HCT116 (cell line): ENCODE measurements at regions not wholly inside any gene's neighbourhood (a gene's known extent, or its start where the extent isn't known, plus 50 kb on each side); places are given as distances from the start of the nearest gene placed in this dataset.

ENCODE experiments used
- ATAC-seq: fragments of 200-7000 bp; cut with Tn5 transposase; 2 replicates; pipeline ENCODE4 v1.9.1; 2020; ENCODE audit warnings: mild to moderate bottlenecking, moderate library complexity
- BruUV-seq: library from RNA; stranded (reverse); fragments of 400-500 nt; replicated peaks from 2 replicates; lab custom pipeline; 2021; lab: Mats Ljungman, UMichigan
- CTCF ChIA-PET: fragments of 300-600 bp; sonication (Branson Sonifier 250); formaldehyde crosslinking; loops from one replicate; lab custom pipeline; 2021; ENCODE audit warnings: antibody characterized with exemption; lab: Charles Lee
- POLR2A ChIA-PET: fragments of 300-600, 350-600 bp; sonication (Branson Sonifier 250); formaldehyde crosslinking; loops from one replicate; lab custom pipeline; 2021; ENCODE audit warnings: antibody characterized with exemption; lab: Charles Lee
- RAD21 ChIA-PET, 2 experiments: fragments of 300-600 bp; sonication (Branson Sonifier 250); formaldehyde crosslinking; loops; one replicate each; lab custom pipeline; 2023; ENCODE audit warnings: low total read pairs in 2 of 2; ENCODE audit not compliant: uncharacterized antibody in 2 of 2, unreplicated experiment in 2 of 2, low non-redundant PET in 1 of 2; lab: Charles Lee
- DNase-seq: peaks from one replicate; pipeline ENCODE4 v3.0.0-alpha.2; 2010; ENCODE audit warnings: low read depth, low spot score
- H2AFZ ChIP-seq: fragments of 200-600 bp; shearing (Covaris generic), sonication (generic); 2 replicates; pipeline ENCODE4 v1.6.1; 2017; ENCODE audit warnings: low read depth, mixed run types, mixed read lengths, antibody characterized with exemption, low read length; ENCODE audit not compliant: poor library complexity, severe bottlenecking
- H3K27ac ChIP-seq: 2 replicates; pipeline ENCODE4 v1.5.1; 2012; ENCODE audit warnings: low read depth, low read length
- H3K27me3 ChIP-seq: fragments of 200-600 bp; sonication (generic); 2 replicates; pipeline ENCODE4 v1.6.1; 2016; ENCODE audit warnings: mixed run types, low read length, mixed read lengths; ENCODE audit not compliant: insufficient read depth
- H3K36me3 ChIP-seq, 2 experiments: fragments of 200-500 bp in 1 of 2; fragments of 200-600 bp in 1 of 2; sonication (Bioruptor generic) in 1 of 2; sonication (generic) in 1 of 2; 2 replicates each; pipeline versions ENCODE4 v1.5.1 to v1.6.1; 2014 to 2016; ENCODE audit warnings: low read length in 2 of 2, inconsistent platforms in 1 of 2, mixed read lengths in 1 of 2, mixed run types in 1 of 2; ENCODE audit not compliant: insufficient read depth in 2 of 2, control insufficient read depth in 1 of 2
- H3K4me1 ChIP-seq, 2 experiments: fragments of 200-600 bp in 1 of 2; sonication (generic) in 1 of 2; 2 replicates each; pipeline versions ENCODE4 v1.5.1 to v1.6.1; 2012 to 2017; ENCODE audit warnings: low read length in 2 of 2, inconsistent platforms in 1 of 2, mild to moderate bottlenecking in 1 of 2, mixed read lengths in 1 of 2, mixed run types in 1 of 2, moderate library complexity in 1 of 2; ENCODE audit not compliant: insufficient read depth in 2 of 2, control insufficient read depth in 1 of 2
- H3K4me2 ChIP-seq: fragments of 200-600 bp; sonication (generic); 2 replicates; pipeline ENCODE4 v1.6.1; 2017; ENCODE audit warnings: mixed run types, low read length, mixed read lengths
- H3K4me3 ChIP-seq, 2 experiments: fragments of 200-600 bp in 1 of 2; sonication (generic) in 1 of 2; replicated peaks in 1 of 2; 2 replicates each; pipeline ENCODE4 v1.5.1; 2011 to 2016; ENCODE audit warnings: low read length in 2 of 2, control low read depth in 1 of 2, low read depth in 1 of 2, mild to moderate bottlenecking in 1 of 2, mixed read lengths in 1 of 2, mixed run types in 1 of 2
- H3K79me2 ChIP-seq: fragments of 200-600 bp; sonication (generic); 2 replicates; pipeline ENCODE4 v1.6.1; 2017; ENCODE audit warnings: mild to moderate bottlenecking, mixed run types, low read length, moderate library complexity, mixed read lengths; ENCODE audit not compliant: insufficient read depth
- H3K9ac ChIP-seq: fragments of 200-600 bp; sonication (generic); 2 replicates; pipeline ENCODE4 v1.6.1; 2016; ENCODE audit warnings: low read length, mixed read lengths
- H3K9me2 ChIP-seq: fragments of 200-600 bp; sonication (generic), shearing (Covaris generic); 2 replicates; pipeline ENCODE4 v1.6.1; 2017; ENCODE audit warnings: mixed run types, mild to moderate bottlenecking, moderate library complexity; ENCODE audit not compliant: insufficient read depth
- H3K9me3 ChIP-seq, 2 experiments: fragments of 200-500 bp in 1 of 2; fragments of 200-600 bp in 1 of 2; sonication (Bioruptor generic) in 1 of 2; sonication (generic) in 1 of 2; 2 replicates each; pipeline ENCODE4 v1.6.1; 2014 to 2017; ENCODE audit warnings: low read length in 2 of 2, mixed read lengths in 2 of 2, inconsistent platforms in 1 of 2, low read depth in 1 of 2, mild to moderate bottlenecking in 1 of 2, mixed run types in 1 of 2, moderate library complexity in 1 of 2; ENCODE audit not compliant: control insufficient read depth in 1 of 2, insufficient read depth in 1 of 2
- H4K20me1 ChIP-seq: fragments of 200-600 bp; sonication (generic), shearing (Covaris generic); 2 replicates; pipeline ENCODE4 v1.6.1; 2017; ENCODE audit warnings: mixed run types, mild to moderate bottlenecking, moderate library complexity; ENCODE audit not compliant: insufficient read depth
- CEBPB ChIP-seq: IDR thresholded peaks from 2 replicates; pipeline ENCODE4 v1.6.1; 2012; ENCODE audit warnings: low read depth
- ELF1 ChIP-seq: IDR thresholded peaks from 2 replicates; pipeline ENCODE4 v1.6.1; 2012; ENCODE audit warnings: low read depth, borderline replicate concordance
- EZH2 ChIP-seq: fragments of 200-600 bp; sonication (generic); IDR thresholded peaks from 2 replicates; pipeline ENCODE4 v1.6.1; 2017; ENCODE audit warnings: antibody characterized with exemption, mixed run types
- JUND ChIP-seq: IDR thresholded peaks from 2 replicates; pipeline ENCODE4 v1.6.1; 2012
- POLR2A ChIP-seq: IDR thresholded peaks from 2 replicates; pipeline ENCODE4 v1.7.0; 2011; ENCODE audit warnings: borderline replicate concordance; ENCODE audit not compliant: insufficient read depth, insufficient read length; ENCODE audit errors: extremely low read depth
- POLR2AphosphoS5 ChIP-seq: IDR thresholded peaks from 2 replicates; pipeline ENCODE4 v1.6.1; 2011; ENCODE audit warnings: mild to moderate bottlenecking, low read depth, low read length, moderate library complexity
- RAD21 ChIP-seq: IDR thresholded peaks from 2 replicates; pipeline ENCODE4 v1.6.1; 2012; ENCODE audit warnings: low read depth, mild to moderate bottlenecking
- SIN3A ChIP-seq: IDR thresholded peaks from 2 replicates; pipeline ENCODE4 v1.6.1; 2012; ENCODE audit warnings: low read depth
- SP1 ChIP-seq: IDR thresholded peaks from 2 replicates; pipeline ENCODE4 v1.6.1; 2012; ENCODE audit warnings: low read depth
- SRF ChIP-seq: IDR thresholded peaks from 2 replicates; pipeline ENCODE4 v1.6.1; 2012; ENCODE audit warnings: low read depth
- TCF7L2 ChIP-seq: IDR thresholded peaks from 2 replicates; pipeline ENCODE4 v1.7.0; 2011; ENCODE audit warnings: borderline replicate concordance, inconsistent platforms; ENCODE audit not compliant: insufficient read depth, insufficient read length; ENCODE audit errors: extremely low read depth
- intact Hi-C: fragments of 100-400 bp; cut with micrococcal nuclease; formaldehyde crosslinking; loops from 2 replicates; pipeline ENCODE4 v1.10.0; 2022
- TF ChIP-seq, protein P1 (sequence below): IDR thresholded peaks from 2 replicates; pipeline ENCODE4 v1.6.1; 2011; ENCODE audit warnings: mild to moderate bottlenecking, low read length, moderate library complexity; ENCODE audit not compliant: insufficient replicate concordance; ENCODE audit errors: extremely low read depth
- TF ChIP-seq, protein P2 (sequence below): IDR thresholded peaks from 2 replicates; pipeline ENCODE4 v1.6.1; 2012; ENCODE audit warnings: low read depth

DNA sequence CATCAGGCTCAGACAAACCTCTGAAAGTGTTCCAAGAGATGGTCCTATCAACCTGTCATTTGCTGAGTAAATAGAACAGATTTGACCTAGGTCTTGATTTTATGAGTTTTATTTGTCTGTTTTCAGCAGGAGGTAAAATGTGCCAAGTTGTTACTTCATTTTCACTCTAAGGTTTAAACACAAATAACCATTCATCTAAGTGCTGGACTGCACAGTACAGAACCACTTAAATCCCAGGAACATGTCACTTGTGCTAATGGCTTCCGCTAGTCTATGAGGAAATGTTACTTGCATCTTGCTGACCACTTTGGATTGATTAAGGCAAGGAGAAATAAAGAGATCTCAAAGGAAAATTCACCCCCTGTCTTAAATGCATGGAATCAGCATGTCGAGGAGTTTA, 660.7 kb downstream of the SMARCA1 start:
- no peaks in the 10 kb centered on the region for H3K27me3 ChIP-seq
- BruUV-seq = no TSS peak

More for the DNA sequence above, 660.7 kb downstream of the SMARCA1 start:
- Histone ChIP-seq H3K9me3 (no peaks in the 10 kb centered on the region), H3K4me3 (no peak overlapping the region), H3K9ac (no peak overlapping the region), H3K79me2 (no peaks in the 10 kb centered on the region), H3K9me2 (no peaks in the 10 kb centered on the region), H3K27ac (no peak overlapping the region), H4K20me1 (no peaks in the 10 kb centered on the region), H3K4me1 (no peaks in the 10 kb centered on the region), H2AFZ (no peak overlapping the region), H3K4me2 (no peak overlapping the region), H3K36me3 (no peaks in the 10 kb centered on the region)
- ChIA-PET CTCF (no interaction called here), RAD21 (no interaction called here), POLR2A (no interaction called here)
- TF ChIP-seq, protein P1, sequence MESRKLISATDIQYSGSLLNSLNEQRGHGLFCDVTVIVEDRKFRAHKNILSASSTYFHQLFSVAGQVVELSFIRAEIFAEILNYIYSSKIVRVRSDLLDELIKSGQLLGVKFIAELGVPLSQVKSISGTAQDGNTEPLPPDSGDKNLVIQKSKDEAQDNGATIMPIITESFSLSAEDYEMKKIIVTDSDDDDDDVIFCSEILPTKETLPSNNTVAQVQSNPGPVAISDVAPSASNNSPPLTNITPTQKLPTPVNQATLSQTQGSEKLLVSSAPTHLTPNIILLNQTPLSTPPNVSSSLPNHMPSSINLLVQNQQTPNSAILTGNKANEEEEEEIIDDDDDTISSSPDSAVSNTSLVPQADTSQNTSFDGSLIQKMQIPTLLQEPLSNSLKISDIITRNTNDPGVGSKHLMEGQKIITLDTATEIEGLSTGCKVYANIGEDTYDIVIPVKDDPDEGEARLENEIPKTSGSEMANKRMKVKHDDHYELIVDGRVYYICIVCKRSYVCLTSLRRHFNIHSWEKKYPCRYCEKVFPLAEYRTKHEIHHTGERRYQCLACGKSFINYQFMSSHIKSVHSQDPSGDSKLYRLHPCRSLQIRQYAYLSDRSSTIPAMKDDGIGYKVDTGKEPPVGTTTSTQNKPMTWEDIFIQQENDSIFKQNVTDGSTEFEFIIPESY = no peak
- TF ChIP-seq TCF7L2 = no peak
- no peak for TF ChIP-seq RAD21
- no peak for TF ChIP-seq CEBPB
- TF ChIP-seq POLR2A = no peak
- no peak for TF ChIP-seq JUND
- TF ChIP-seq ELF1 = no peak
- TF ChIP-seq SIN3A = no peak
- no peak for TF ChIP-seq POLR2AphosphoS5
- TF ChIP-seq, protein P2, sequence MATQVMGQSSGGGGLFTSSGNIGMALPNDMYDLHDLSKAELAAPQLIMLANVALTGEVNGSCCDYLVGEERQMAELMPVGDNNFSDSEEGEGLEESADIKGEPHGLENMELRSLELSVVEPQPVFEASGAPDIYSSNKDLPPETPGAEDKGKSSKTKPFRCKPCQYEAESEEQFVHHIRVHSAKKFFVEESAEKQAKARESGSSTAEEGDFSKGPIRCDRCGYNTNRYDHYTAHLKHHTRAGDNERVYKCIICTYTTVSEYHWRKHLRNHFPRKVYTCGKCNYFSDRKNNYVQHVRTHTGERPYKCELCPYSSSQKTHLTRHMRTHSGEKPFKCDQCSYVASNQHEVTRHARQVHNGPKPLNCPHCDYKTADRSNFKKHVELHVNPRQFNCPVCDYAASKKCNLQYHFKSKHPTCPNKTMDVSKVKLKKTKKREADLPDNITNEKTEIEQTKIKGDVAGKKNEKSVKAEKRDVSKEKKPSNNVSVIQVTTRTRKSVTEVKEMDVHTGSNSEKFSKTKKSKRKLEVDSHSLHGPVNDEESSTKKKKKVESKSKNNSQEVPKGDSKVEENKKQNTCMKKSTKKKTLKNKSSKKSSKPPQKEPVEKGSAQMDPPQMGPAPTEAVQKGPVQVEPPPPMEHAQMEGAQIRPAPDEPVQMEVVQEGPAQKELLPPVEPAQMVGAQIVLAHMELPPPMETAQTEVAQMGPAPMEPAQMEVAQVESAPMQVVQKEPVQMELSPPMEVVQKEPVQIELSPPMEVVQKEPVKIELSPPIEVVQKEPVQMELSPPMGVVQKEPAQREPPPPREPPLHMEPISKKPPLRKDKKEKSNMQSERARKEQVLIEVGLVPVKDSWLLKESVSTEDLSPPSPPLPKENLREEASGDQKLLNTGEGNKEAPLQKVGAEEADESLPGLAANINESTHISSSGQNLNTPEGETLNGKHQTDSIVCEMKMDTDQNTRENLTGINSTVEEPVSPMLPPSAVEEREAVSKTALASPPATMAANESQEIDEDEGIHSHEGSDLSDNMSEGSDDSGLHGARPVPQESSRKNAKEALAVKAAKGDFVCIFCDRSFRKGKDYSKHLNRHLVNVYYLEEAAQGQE = no peak
- no peak for TF ChIP-seq SRF
- TF ChIP-seq EZH2 = no peak
- TF ChIP-seq SP1 = no peak
- intact Hi-C loops = no loop called here
- DNase-seq (no peak), ATAC-seq (no peak)
